ENCODE measurements at regions not wholly inside any gene's neighbourhood (a gene's known extent, or its start where the extent isn't known, plus 50 kb on each side); places are given as distances from the start of the nearest gene placed in this dataset.
"Not testable (repeated sequence)": the region's sequence is repeated elsewhere in the genome, so short reads cannot be mapped to it uniquely, and the experiment has no call there.

DNA sequence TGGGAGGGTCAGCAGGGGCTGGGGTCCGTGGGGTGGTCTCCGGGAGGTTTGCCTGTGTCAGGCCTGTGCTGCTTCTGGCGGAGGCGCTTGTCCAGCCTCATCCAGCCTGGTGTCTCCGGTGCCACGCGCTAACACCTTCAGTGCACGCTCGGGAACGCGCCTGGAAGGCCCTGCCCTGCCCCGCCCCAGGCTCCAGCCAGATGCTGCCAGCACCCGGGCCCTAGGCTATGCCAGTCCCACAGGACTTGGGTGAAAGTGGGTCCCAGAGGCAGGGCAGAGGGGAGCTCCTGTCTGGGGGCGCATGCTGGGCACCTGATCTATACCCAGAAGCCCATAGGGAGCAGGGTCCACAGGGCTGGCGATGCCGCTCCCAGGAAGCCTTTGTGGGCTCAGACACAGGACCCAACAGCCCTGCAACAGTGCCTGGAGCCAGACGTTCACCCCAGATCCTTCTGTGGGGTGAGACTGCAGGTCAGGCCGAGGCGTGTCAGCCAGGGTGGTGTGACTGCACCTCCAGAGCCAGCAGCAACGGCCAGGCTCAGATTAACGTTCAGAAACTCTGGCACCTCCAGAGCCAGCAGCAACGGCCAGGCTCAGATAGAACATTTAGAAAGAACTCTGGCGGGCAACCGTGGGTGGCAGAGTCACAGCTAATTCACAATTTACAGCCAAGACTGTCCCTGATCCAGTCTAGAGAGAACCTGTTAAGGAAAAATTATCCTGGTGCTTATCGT, 5423.2 kb upstream of the TPTE start:
- DNase-seq; ATAC-seq; intact Hi-C loops (cut with micrococcal nuclease): not testable (repeated sequence)

DNA sequence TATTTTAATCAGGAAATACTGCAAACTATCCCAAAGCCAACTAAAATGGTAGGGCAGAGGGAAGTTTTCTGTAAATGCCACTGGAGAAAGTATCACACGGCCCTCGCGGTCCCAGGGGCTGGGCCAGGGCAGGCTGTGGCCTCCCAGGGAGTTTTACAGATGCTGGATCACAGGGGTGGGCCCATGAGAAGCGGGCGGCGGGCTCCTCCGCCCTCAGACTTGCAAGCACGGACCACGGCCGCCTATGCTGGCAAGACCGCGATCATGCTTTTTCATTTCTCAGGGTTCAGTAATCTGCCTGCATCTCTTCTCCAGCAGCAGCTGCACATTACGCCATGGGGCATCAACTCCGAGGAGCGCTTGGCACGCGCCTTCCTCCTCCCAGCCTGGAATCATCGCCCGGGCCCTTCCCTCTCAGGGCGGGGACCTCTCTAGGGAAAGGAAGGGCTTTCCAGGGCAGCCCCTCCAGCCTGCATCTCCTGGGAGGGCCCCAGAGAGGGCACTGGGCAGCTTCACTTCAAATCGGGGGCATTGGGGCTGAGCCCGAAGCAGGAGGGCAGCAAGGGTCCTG, 5420.7 kb upstream of the TPTE start:
- DNase-seq; intact Hi-C loops (cut with micrococcal nuclease): not testable (repeated sequence)
- peak; percentile 65 for ATAC-seq

GRCh38 chr21:5101749-5102148, 5419.6 kb upstream of the TPTE start:
- ATAC-seq (peak; percentile 57), DNase-seq (peak; percentile 41)
- intact Hi-C loops (cut with micrococcal nuclease): not testable (repeated sequence)

DNA sequence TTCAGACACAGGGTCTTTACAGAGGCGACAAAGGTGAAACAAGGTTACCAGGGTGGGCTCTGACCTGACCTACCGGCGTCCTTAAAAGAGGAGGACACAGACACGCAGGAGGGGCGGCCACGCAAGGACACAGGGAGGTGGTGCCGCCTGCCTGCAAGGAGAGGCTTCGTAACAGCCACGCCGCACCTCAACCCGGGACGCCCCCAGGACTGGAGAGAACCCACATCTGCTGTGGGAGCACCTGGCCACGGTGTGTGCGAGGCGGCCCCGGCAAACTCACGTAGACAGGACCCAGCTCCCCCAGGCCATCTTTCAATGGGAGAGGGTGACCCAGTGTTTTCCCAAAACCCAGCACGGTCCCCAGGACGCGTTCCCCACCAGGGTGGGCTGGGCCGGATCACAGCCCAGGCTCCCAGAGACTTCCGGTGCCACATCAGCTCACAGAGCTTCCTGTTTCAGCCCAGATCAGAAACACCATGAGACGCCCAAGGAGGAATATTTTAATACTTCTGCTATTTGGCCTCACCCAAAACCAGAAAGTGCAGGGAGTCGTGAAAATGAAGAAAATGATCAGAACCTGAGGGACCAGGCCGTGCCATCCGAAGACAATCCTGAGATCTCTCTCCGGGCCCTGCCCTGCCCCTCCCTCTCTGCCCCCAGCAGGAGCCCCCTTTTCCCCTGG, 5417.4 kb upstream of the TPTE start:
- intact Hi-C loops (cut with micrococcal nuclease); DNase-seq; ATAC-seq: not testable (repeated sequence)

DNA sequence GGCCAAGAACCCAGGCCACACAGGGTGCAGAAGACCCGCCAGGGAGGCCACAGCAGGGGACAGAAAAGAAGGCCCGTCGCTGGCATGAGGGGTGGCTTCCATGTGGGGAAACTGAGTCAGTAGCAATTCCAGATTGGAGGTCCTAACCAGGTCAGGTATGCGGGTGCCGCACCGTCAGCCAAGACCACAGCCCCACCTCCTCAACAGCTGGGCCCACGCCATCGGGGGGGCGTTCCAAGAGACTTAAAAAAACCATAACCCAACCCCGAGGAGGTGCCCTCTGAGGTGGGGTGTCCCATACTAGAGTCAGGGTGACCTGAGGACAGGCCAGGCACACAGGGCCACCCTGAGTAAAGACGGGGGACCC, 5416.8 kb upstream of the TPTE start:
- DNase-seq; intact Hi-C loops (cut with micrococcal nuclease); ATAC-seq: not testable (repeated sequence)

GRCh38 chr21:5105939-5106708, 5415.3 kb upstream of the TPTE start:
- intact Hi-C loops (cut with micrococcal nuclease); DNase-seq; ATAC-seq: not testable (repeated sequence)

DNA sequence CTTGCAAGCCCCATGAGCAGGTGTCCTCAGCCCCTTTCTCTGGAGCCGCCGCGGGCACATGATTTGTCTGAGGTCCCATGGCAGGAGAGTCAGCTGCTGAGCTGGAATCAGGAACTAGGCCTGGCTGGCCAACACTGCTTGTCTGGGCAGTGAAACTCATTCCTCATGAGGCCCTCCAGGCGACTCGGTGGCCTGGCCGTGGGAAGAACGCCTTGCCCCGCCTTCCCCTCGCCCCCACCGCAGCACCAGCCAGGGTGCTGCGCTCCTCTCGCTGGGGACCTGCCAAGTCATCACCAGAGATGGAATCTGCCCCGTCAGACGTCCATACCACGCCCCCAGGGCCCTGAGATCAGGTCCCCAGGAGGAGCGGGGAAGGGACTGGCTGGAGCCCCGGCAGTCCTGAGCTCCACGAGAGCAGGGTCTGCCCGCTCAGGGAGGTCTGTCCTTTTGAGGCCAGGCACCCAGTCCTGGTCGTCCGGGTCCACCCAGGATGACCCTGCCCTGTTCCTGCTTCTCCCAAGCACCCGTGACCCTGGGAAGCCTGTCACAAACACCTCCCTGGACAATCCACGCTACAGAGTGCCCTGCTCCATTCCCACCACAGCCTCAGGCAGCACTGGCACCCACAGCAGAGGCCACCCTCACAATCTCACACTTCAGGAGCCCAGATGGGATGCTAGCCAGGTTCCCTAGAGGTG, 5414.5 kb upstream of the TPTE start:
- intact Hi-C loops (cut with micrococcal nuclease): not testable (repeated sequence)
- DNase-seq (peak; percentile 25), ATAC-seq (peak; percentile 68)

DNA sequence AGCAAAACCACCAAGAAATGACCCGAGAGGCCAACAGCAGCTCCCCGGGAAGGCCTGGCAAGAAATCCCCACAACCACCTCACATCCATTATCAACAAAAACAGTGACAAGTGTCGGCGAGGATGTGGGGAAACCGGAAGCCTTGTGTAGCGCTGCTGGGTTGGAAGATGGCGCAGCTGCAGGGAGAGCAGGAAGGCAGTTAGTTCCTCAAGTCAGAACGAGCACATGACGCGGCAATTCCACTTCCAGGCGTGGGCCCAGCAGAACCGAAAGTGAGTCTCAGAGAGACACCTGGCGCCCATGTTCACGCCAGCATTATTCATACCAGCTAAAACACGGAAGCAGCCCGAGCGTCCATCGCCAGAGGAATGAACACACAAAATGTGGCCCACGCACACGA, 5413.7 kb upstream of the TPTE start:
- peak; percentile 26 for ATAC-seq
- intact Hi-C loops (cut with micrococcal nuclease); DNase-seq: not testable (repeated sequence)

GRCh38 chr21:5108048-5108775, 5413.2 kb upstream of the TPTE start:
- intact Hi-C loops (cut with micrococcal nuclease): not testable (repeated sequence)
- DNase-seq: peak; percentile 18
- peak; percentile 71 for ATAC-seq

GRCh38 chr21:5111197-5111596, 5410.2 kb upstream of the TPTE start:
- intact Hi-C loops (cut with micrococcal nuclease); DNase-seq; ATAC-seq: not testable (repeated sequence)

- ATAC-seq; DNase-seq; intact Hi-C loops (cut with micrococcal nuclease): not testable (repeated sequence)
These were observed 5408.3 kb upstream of the TPTE start for GRCh38 chr21:5113092-5113491.

DNA sequence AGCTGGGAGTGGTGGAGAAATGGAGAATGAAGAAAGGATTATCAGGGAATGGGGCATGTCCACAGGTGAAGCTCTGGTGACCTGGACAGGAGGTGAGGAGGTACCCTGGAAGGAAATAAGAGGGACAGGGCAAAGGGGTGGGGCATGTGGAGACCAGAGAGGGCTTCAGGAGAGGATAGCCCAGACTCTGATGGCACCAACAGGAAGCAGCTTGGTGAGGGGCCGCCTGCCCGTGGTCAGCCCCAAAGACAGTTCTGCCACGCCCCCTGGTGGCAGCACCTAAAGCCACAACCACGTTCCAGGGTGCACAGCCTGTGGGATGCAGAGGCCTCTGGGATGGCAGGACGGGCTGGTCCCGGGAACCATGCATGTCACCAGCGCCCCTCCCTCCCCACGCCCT, 5406.9 kb upstream of the TPTE start:
- DNase-seq; intact Hi-C loops (cut with micrococcal nuclease): not testable (repeated sequence)
- peak; percentile 59 for ATAC-seq

DNA sequence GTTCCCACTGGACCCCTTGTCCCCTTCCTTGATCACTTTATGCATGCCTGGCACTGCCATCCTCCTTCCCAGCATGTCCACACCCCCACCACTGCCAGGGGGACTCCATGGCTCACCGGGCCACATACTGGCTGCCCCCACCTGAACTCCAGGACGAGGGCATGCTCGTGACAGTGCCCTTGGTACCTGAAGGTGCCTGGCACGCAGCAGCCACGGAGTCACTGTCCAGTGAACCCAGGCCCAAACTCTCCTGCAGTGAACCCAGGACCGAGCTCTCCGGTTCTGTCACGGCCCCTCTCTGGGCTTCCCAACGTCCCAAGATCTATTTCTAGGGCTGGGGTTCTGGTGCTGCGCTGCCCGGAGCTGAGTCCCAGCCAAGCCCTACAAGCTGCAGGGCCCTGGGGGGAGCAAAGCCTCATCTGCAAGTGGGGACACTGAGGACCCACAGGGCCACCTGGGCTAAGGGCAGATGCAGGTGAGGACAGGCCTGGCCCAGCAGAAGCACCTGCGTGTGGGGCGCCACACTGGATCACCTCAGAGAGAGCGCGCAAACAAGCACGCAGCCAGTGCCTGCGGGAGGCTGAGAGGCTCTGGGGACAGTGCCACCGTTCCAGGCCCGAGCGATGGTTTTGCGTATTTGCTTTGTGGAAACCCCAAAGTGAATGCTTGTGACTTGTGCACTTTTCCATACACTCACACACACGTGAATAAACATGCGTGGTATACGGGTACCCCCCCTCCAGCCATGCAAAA, 5406.3 kb upstream of the TPTE start:
- DNase-seq; ATAC-seq; intact Hi-C loops (cut with micrococcal nuclease): not testable (repeated sequence)

- DNase-seq; intact Hi-C loops (cut with micrococcal nuclease); ATAC-seq: not testable (repeated sequence)
These were observed 5405.6 kb upstream of the TPTE start for GRCh38 chr21:5115646-5116343.

GRCh38 chr21:5116344-5117123, 5404.8 kb upstream of the TPTE start:
- DNase-seq; intact Hi-C loops (cut with micrococcal nuclease): not testable (repeated sequence)
- peak; percentile 31 for ATAC-seq

DNA sequence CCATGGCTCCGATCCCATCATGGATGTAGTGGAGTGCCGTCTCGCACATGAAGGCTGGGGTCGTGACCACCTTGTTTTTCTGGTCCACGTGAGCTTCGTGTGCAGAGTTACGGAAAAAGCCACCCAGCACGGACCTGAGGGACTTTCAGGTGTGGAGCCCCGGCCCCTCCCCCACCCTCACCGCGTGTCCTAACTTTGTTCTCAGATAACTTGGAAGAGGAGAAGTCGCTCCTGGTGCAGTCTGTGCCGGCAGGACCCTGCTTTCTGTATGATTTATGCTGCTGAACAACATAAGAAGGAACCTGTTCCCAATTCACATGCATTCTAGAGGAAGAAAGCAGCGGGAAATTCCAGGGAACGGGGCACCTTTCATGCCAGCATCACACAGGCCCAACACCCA, 5404.2 kb upstream of the TPTE start:
- ATAC-seq; DNase-seq; intact Hi-C loops (cut with micrococcal nuclease): not testable (repeated sequence)

All from left ventricle myocardium superior (tissue), 1 donor.